Bronchial epithelial cell (primary cell): ENCODE measurements at regions not wholly inside any gene's neighbourhood (a gene's known extent, or its start where the extent isn't known, plus 50 kb on each side); places are given as distances from the start of the nearest gene placed in this dataset.

Source experiments
- DNase-seq: peaks from one replicate; pipeline ENCODE4 v3.0.0-alpha.2; 2010; ENCODE audit warnings: low read depth
- FAIRE-seq: peaks from 2 replicates; lab custom pipeline; 2011; peaks lifted over from hg19 to GRCh38; lab: Jason Lieb, UNC
- H3K27me3 ChIP-seq: 2 replicates; pipeline ENCODE4 v1.5.1; 2011; ENCODE audit warnings: low read length; ENCODE audit not compliant: control insufficient read depth, insufficient read depth
- H3K36me3 ChIP-seq: 2 replicates; pipeline ENCODE4 v1.5.1; 2011; ENCODE audit warnings: low read length; ENCODE audit not compliant: control insufficient read depth, insufficient read depth
- H3K4me3 ChIP-seq: 2 replicates; pipeline ENCODE4 v1.5.1; 2011; ENCODE audit warnings: mild to moderate bottlenecking, low read depth, low read length, control low read depth
- TF ChIP-seq, protein P1 (sequence below): IDR thresholded peaks from 2 replicates; pipeline ENCODE4 v1.5.1; 2011; ENCODE audit warnings: mild to moderate bottlenecking, moderate library complexity, low read length, control low read depth, inconsistent platforms; ENCODE audit not compliant: insufficient read depth, severe bottlenecking

DNA sequence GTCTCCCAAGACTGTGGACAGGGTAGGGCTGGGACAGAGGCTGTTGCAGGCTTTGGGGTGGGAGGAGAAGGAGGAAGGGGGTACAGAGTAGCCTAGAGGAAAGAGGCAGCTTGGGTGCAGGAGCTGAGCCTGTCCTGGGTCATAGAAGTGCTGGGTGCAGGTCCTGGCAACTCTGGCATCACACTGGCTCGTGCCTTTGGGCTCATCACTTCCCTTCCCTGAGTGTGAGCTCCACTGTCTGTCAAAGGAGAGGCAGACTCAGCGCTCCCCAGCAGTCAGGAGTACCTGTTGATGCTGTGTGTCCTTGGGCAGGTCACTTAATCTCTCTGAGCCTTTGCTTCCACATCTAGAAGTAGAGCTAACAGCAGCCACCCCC, 157.1 kb downstream of the PTPRU start:
- peaks cover 3% of the 10 kb centered on the region for H3K27me3 ChIP-seq
- no peak overlapping the region for H3K4me3 ChIP-seq
- H3K36me3 ChIP-seq = no peaks in the 10 kb centered on the region
- no peak for DNase-seq
- peak; percentile 62 for FAIRE-seq
- TF ChIP-seq, protein P1, sequence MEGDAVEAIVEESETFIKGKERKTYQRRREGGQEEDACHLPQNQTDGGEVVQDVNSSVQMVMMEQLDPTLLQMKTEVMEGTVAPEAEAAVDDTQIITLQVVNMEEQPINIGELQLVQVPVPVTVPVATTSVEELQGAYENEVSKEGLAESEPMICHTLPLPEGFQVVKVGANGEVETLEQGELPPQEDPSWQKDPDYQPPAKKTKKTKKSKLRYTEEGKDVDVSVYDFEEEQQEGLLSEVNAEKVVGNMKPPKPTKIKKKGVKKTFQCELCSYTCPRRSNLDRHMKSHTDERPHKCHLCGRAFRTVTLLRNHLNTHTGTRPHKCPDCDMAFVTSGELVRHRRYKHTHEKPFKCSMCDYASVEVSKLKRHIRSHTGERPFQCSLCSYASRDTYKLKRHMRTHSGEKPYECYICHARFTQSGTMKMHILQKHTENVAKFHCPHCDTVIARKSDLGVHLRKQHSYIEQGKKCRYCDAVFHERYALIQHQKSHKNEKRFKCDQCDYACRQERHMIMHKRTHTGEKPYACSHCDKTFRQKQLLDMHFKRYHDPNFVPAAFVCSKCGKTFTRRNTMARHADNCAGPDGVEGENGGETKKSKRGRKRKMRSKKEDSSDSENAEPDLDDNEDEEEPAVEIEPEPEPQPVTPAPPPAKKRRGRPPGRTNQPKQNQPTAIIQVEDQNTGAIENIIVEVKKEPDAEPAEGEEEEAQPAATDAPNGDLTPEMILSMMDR = no peak

DNA sequence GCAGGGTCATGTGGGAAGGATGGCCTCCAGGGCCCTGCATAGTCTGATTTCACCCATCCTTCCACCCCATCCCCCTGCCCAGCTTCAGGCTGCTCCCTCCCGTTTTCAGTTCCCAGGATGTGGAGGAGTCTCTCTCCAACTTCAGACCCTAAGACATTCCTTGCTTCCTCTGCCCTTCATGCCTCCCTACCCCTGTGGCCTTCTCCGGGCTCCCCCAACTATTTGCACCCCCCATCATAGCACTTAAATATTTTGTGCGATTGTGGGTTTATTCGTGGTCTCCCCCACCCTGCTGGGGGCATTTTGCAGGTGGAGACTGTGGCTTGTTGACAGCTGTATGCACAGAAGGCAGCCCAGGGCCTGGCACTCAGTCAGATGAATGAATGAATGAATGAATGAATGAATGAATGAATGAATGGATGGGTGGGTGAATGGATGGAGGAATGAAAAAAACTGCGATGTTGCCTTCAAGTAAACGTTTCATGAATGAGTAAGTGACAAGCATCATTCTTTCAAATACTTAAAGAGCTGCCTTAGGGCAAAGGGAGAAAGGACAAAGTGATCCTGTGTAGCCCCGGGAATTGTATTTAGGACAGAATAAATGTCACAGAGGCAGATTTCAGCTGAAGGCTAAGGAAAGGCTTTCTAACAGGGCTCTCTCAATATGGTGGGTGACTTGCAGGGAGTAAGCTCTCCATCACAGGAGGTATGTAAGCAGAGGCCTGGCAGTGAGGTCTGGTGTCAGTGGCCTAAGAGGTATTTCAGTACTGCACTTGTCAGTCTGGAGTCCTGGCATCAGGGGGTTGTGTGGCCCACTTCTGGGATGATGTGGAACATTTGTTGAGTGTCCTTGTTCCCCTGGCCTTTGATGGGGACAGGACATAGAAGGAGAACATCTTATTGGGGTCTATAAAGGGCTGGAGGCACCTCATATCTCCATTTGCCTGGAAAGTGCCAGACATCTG, 156.4 kb downstream of the PTPRU start:
- H3K27me3 ChIP-seq = peaks cover 3% of the 10 kb centered on the region
- TF ChIP-seq, protein P1 = no peak
- H3K4me3 ChIP-seq = no peak overlapping the region
- FAIRE-seq (no peak), DNase-seq (no peak)
- no peaks in the 10 kb centered on the region for H3K36me3 ChIP-seq

DNA sequence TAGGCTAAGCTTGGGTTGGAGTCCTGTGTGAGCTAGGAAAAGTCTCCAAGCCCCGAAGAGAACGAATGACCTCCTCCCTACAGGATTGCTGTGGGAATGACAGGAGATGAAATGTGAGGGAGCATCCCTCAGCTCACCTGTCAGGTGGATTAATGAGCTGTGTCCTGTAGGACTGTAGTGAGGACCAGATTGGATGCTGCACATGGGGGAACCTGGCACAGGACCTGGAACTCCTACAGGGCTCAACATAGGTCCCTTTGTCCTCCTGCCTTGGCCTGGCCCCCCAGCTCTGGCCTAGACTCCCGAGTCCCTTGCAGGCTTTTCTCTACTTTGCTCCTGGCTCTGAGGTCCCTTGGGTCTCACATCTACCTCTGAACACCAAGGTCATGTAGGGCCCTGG, 155.7 kb downstream of the PTPRU start:
- FAIRE-seq = peak; percentile 86
- no peak for DNase-seq
- Histone ChIP-seq H3K4me3 (no peak overlapping the region), H3K27me3 (peaks cover 3% of the 10 kb centered on the region), H3K36me3 (no peaks in the 10 kb centered on the region)
- TF ChIP-seq, protein P1 = no peak

DNA sequence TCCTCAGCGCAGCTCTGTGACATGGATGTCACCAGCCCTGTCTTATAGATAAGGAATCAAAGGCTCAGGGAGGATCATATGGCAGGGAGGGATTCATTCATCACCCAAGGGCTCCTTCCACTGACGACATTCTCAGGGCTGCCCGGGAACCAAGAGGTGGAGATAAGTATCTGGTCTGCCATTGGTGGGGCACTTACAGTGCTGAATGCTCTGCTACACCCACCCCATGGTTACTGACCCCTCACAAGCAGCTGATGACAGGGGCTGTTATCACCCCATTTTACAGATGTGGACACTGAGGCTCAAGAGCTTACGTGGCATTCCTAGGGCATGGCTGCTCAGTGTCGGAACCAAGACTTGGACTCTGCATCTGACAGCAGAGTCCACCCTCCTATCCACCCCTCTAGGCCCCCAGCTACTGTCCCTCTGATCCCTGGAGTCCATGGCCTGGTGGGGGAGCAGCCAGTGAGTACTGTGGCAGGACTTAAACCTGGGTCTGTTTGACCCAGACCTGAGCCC, 155.1 kb downstream of the PTPRU start:
- DNase-seq = no peak
- TF ChIP-seq, protein P1 = no peak
- Histone ChIP-seq H3K4me3 (no peak overlapping the region), H3K36me3 (no peaks in the 10 kb centered on the region), H3K27me3 (peaks cover 3% of the 10 kb centered on the region)
- FAIRE-seq = no peak

DNA sequence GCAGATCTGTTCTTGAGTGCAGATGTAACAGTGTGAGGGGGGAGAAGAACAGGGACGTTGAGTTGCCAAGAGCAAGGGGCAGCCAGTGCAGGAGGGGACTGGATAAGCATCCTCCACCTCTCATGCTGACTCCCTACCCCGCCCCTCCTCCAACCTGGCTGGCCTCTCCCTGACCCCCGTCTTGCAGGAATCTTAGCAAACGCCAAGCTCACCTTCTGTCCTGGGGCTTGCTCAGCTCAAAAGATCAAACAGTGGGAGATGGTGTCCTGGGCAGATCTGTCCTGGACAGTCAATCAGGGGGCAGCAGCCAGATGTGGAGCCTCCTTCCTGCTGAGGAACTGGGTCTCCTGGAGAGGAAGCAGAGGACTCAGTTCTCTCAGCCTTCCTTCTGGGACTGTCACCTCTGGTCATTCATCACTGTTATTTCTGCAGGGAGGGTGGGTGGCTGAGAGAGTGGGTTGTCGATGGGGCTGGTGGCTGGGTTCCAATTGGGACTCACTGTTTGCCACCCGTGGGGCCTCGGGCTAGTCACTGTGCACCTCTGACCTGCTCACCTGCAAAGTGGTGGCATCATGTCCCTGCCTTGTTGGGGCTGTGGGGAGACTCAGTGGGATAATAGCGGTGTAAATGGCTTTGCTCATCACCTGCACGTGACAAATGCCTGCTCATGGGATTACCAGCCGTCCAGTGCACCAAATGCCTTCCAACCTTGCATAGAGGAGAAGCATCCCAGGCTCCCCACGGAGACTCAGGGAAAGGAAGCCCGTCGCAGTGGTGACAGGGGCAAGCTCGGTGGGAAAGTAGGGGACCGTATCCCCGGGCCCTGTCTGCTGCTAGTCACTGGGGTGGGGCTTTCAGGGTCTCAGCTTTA, 154.4 kb downstream of the PTPRU start:
- FAIRE-seq (peak; percentile 73), DNase-seq (no peak)
- peaks cover 3% of the 10 kb centered on the region for H3K27me3 ChIP-seq
- TF ChIP-seq, protein P1 = no peak
- H3K4me3 ChIP-seq = no peak overlapping the region
- no peaks in the 10 kb centered on the region for H3K36me3 ChIP-seq
